NB4 (cell line): ENCODE measurements at regions not wholly inside any gene's neighbourhood (a gene's known extent, or its start where the extent isn't known, plus 50 kb on each side); places are given as distances from the start of the nearest gene placed in this dataset.

ENCODE experiments used
- CTCF ChIP-seq: IDR thresholded peaks from one replicate; pipeline ENCODE4 v1.5.1; 2012; ENCODE audit warnings: low read depth, low read length
- MAX ChIP-seq: IDR thresholded peaks from 2 replicates; pipeline ENCODE4 v1.6.1; 2011; ENCODE audit warnings: low read depth, low read length
- MYC ChIP-seq: IDR thresholded peaks from 2 replicates; pipeline ENCODE4 v1.6.1; 2011; ENCODE audit warnings: low read depth, low read length
- POLR2A ChIP-seq: IDR thresholded peaks from 2 replicates; pipeline ENCODE4 v1.6.1; 2011; ENCODE audit warnings: mild to moderate bottlenecking; ENCODE audit not compliant: insufficient read length; ENCODE audit errors: extremely low read depth

GRCh38 chr11:92484570-92484969 lies 260.0 kb downstream of the FAT3 start:
- no peak for TF ChIP-seq CTCF
- no peak for TF ChIP-seq POLR2A
- no peak for TF ChIP-seq MYC
- TF ChIP-seq MAX = no peak
